ENCODE measurements at regions not wholly inside any gene's neighbourhood (a gene's known extent, or its start where the extent isn't known, plus 50 kb on each side); places are given as distances from the start of the nearest gene placed in this dataset.

- TF ChIP-seq CTCF (conservative IDR thresholded peaks at IDR 0.05; ENCODE audit: low read depth in 2 of 2) (no peak), JUNB (IDR thresholded peaks at IDR 0.05; ENCODE audit: unreplicated experiment) (no peak), EZH2 (IDR thresholded peaks at IDR 0.05; ENCODE audit: low read depth, unreplicated experiment) (no peak), EZH2phosphoT487 (IDR thresholded peaks at IDR 0.05; ENCODE audit: unreplicated experiment) (no peak), POLR2AphosphoS5 (IDR thresholded peaks at IDR 0.05; ENCODE audit: low read depth) (no peak), CREB1 (CRISPR knock-in tag; IDR thresholded peaks at IDR 0.05; ENCODE audit: low read depth) (no peak), ETS1 (IDR thresholded peaks at IDR 0.05) (no peak), ZNF331 (CRISPR knock-in tag; IDR thresholded peaks at IDR 0.05; ENCODE audit: low read depth) (no peak), NANOG (IDR thresholded peaks at IDR 0.05; ENCODE audit: borderline replicate concordance) (no peak), STAT1 (IDR thresholded peaks at IDR 0.05; ENCODE audit: unreplicated experiment) (no peak)
- TF ChIP-seq, protein P1, sequence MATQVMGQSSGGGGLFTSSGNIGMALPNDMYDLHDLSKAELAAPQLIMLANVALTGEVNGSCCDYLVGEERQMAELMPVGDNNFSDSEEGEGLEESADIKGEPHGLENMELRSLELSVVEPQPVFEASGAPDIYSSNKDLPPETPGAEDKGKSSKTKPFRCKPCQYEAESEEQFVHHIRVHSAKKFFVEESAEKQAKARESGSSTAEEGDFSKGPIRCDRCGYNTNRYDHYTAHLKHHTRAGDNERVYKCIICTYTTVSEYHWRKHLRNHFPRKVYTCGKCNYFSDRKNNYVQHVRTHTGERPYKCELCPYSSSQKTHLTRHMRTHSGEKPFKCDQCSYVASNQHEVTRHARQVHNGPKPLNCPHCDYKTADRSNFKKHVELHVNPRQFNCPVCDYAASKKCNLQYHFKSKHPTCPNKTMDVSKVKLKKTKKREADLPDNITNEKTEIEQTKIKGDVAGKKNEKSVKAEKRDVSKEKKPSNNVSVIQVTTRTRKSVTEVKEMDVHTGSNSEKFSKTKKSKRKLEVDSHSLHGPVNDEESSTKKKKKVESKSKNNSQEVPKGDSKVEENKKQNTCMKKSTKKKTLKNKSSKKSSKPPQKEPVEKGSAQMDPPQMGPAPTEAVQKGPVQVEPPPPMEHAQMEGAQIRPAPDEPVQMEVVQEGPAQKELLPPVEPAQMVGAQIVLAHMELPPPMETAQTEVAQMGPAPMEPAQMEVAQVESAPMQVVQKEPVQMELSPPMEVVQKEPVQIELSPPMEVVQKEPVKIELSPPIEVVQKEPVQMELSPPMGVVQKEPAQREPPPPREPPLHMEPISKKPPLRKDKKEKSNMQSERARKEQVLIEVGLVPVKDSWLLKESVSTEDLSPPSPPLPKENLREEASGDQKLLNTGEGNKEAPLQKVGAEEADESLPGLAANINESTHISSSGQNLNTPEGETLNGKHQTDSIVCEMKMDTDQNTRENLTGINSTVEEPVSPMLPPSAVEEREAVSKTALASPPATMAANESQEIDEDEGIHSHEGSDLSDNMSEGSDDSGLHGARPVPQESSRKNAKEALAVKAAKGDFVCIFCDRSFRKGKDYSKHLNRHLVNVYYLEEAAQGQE (IDR thresholded peaks at IDR 0.05; ENCODE audit: unreplicated experiment), result no peak
Measured at GRCh38 chr5:73379435-73379834, 69.1 kb downstream of the FOXD1 start.
